Heart left ventricle (tissue), 13 donors: ENCODE measurements at regions not wholly inside any gene's neighbourhood (a gene's known extent, or its start where the extent isn't known, plus 50 kb on each side); places are given as distances from the start of the nearest gene placed in this dataset.

Experiments
- CTCF ChIP-seq, 12 donors: fragments of 200-600 bp; sonication (generic) in 4 of 12; IDR thresholded peaks; one replicate each; pipeline versions ENCODE4 v1.5.0 to v1.8.0; 2018 to 2022; ENCODE audit warnings: antibody characterized with exemption in 12 of 12, mild to moderate bottlenecking in 5 of 12
- POLR2A ChIP-seq, 2 donors: fragments of 450-650 bp; IDR thresholded peaks; one replicate each; pipeline ENCODE4 v1.6.1; 2017; ENCODE audit warnings: antibody characterized with exemption in 2 of 2, mild to moderate bottlenecking in 2 of 2, moderate library complexity in 2 of 2
- donor health status: ischemic (EF 13 %, LVEDD 7.1; RV severe dilation, severe dysfunction).
- donor health status: DM: no; HTN: yes; CAD: no.
- donor health status: DM: no; HTN: no; CAD: no.
- donor health status: ischemic (EF 25% LVEDD 6.9; RV normal size, moderate dysfunction).
- donor health status: ischemic (EF 25% LVEDD 5.7; RV mildly dilated, moderate dysfunction).
- donor health status: ischemic (EF 35%, LVEDD 5.7; RV mildly dilated, moderate dysfunction).
- donor health status: nonischemic (EF 11% LVEDD 7.7; RV severe dilation, severe dysfunction).
- donor health status: DM: yes; HTN: yes; CAD: no.
- donor health status: PGD.
- donor health status: ischemic (EF 29% LVEDD 5.4; RV normal size, mild dysfunction).
- donor health status: nonischemic (EF 23%, LVEDD 6.1; RV moderate dilation, normal function).

- TF ChIP-seq CTCF (IDR thresholded peaks at IDR 0.05) (no peak), POLR2A (IDR thresholded peaks at IDR 0.05) (no peak)
These were observed 634.6 kb downstream of the LRRC70 start for GRCh38 chr5:63213256-63213655.
